ENCODE measurements at regions not wholly inside any gene's neighbourhood (a gene's known extent, or its start where the extent isn't known, plus 50 kb on each side); places are given as distances from the start of the nearest gene placed in this dataset.

- Histone ChIP-seq H3K79me2 (ENCODE audit: control insufficient read depth in 1 of 2, insufficient read depth in 2 of 2, low read length in 2 of 2) (no peaks in the 10 kb centered on the region), H2BK15ac (ENCODE audit: low read length) (no peak overlapping the region), H3K27me3 (replicated peaks in 1 of 4; ENCODE audit: control insufficient read depth in 3 of 4, extremely low read depth in 1 of 4, insufficient read depth in 3 of 4, low read length in 3 of 4) (no peaks in the 10 kb centered on the region), H2AFZ (ENCODE audit: low read length) (no peak overlapping the region), H3K36me3 (ENCODE audit: control insufficient read depth in 2 of 4, insufficient read depth in 4 of 4, low read length in 3 of 4) (no peaks in the 10 kb centered on the region), H2BK120ac (replicated peaks; ENCODE audit: low read depth, low read length) (no peak overlapping the region), H3K56ac (replicated peaks; ENCODE audit: insufficient read length, low read depth, low read length) (no peak overlapping the region), H3K79me1 (ENCODE audit: low read depth, low read length) (no peaks in the 10 kb centered on the region), H3K9me3 (ENCODE audit: insufficient read depth in 2 of 2, low read depth in 1 of 2, low read length in 1 of 2) (no peaks in the 10 kb centered on the region), H4K20me1 (replicated peaks in 1 of 2; ENCODE audit: control insufficient read depth in 1 of 2, insufficient read depth in 2 of 2, low read length in 2 of 2) (no peaks in the 10 kb centered on the region), H3K4me3 (ENCODE audit: extremely low read depth in 1 of 4, insufficient read depth in 2 of 4, low read depth in 3 of 4, low read length in 4 of 4) (no peak overlapping the region), H3K14ac (ENCODE audit: insufficient read length) (no peak overlapping the region), H2BK12ac (ENCODE audit: low read depth, low read length) (no peak overlapping the region), H4K5ac (ENCODE audit: insufficient read length, low read depth, low read length) (no peak overlapping the region), H3K4ac (replicated peaks; ENCODE audit: insufficient read length, low read depth, low read length) (no peak overlapping the region), H2BK5ac (ENCODE audit: low read depth, low read length) (no peak overlapping the region), H3K18ac (ENCODE audit: extremely low read depth, low read length) (no peak overlapping the region), H2BK20ac (ENCODE audit: low read length) (no peak overlapping the region), H3K4me1 (replicated peaks in 1 of 4; ENCODE audit: control insufficient read depth in 3 of 4, insufficient read depth in 4 of 4, low read length in 3 of 4) (no peaks in the 10 kb centered on the region), H2AK5ac (ENCODE audit: low read depth, low read length) (no peak overlapping the region), H4K91ac (replicated peaks; ENCODE audit: insufficient read length, low read length) (no peak overlapping the region), H4K8ac (ENCODE audit: extremely low read depth, insufficient read depth, low read length) (no peak overlapping the region), H3K27ac (ENCODE audit: low read depth, low read length) (no peak overlapping the region), H3K23me2 (ENCODE audit: low read depth, low read length) (no peaks in the 10 kb centered on the region), H3K23ac (ENCODE audit: insufficient read length) (no peak overlapping the region), H3K4me2 (ENCODE audit: insufficient read depth in 1 of 2, low read depth in 2 of 2, low read length in 2 of 2) (no peak overlapping the region), H3K9ac (replicated peaks in 1 of 4; ENCODE audit: extremely low read depth in 1 of 4, low read depth in 3 of 4, low read length in 3 of 4) (no peak overlapping the region)
- DNase-seq (ENCODE audit: low read depth in 1 of 2, low spot score in 2 of 2) (no peak), FAIRE-seq (no peak)
- CTCF ChIA-PET (ENCODE audit: partially characterized antibody) = interaction anchor here (0.6 to 1.6 kb wide), 2 partner anchors 12 to 71 kb away, joined by 3 to 6 read pairs; no protein-coding TSS in a partner anchor
- WGBS, 2 experiments (ENCODE audit: extremely low coverage in 1 of 2, insufficient coverage in 1 of 2, insufficient read length in 1 of 2, insufficient replicate concordance in 2 of 2, low coverage in 1 of 2, low lambda C conversion rate in 2 of 2, missing lambda C conversion rate in 1 of 2) = 90% methylated on average over 5 of the region's 5 CpGs; no CpG with 5 or more reads in 1 of the 2 experiments
- TF ChIP-seq ZNF274 (IDR thresholded peaks at IDR 0.05; ENCODE audit: borderline replicate concordance, extremely low read depth, low read length) (no peak), TBP (IDR thresholded peaks at IDR 0.05; ENCODE audit: low read depth, low read length) (no peak), SP1 (IDR thresholded peaks at IDR 0.05; ENCODE audit: low read depth, low read length) (no peak), RXRA (IDR thresholded peaks at IDR 0.05; ENCODE audit: insufficient read depth, low read depth, low read length) (no peak), YY1 (IDR thresholded peaks at IDR 0.05; ENCODE audit: low read depth, low read length) (no peak), CHD1 (IDR thresholded peaks at IDR 0.05; ENCODE audit: low read depth, low read length) (no peak), BCL11A (IDR thresholded peaks at IDR 0.05; ENCODE audit: low read depth in 2 of 2, low read length in 2 of 2) (no peak), KDM5A (IDR thresholded peaks at IDR 0.05; ENCODE audit: low read length) (no peak), CEBPB (IDR thresholded peaks at IDR 0.05; ENCODE audit: low read depth, low read length) (no peak), POU5F1 (IDR thresholded peaks at IDR 0.05; ENCODE audit: low read depth, low read length) (no peak)
- POLR2A ChIA-PET (ENCODE audit: partially characterized antibody) = interaction anchor here (0.5 kb wide), 2 partner anchors 884 to 1478 kb away, joined by 3 to 5 read pairs; no protein-coding TSS in a partner anchor
These were observed 76.7 kb upstream of the HS3ST1 start for GRCh38 chr4:11505221-11505971.
